Neural cell (in vitro differentiated cells): ENCODE measurements at regions not wholly inside any gene's neighbourhood (a gene's known extent, or its start where the extent isn't known, plus 50 kb on each side); places are given as distances from the start of the nearest gene placed in this dataset.

Experiments
- H2AFZ ChIP-seq: fragments of 200-600, 300-800 bp; sonication (generic), shearing (Covaris generic); 2 replicates; pipeline ENCODE4 v1.6.0; 2014; ENCODE audit warnings: low read depth, mild to moderate bottlenecking, antibody characterized with exemption, low read length, moderate library complexity
- H3F3A ChIP-seq: fragments of 200-600 bp; shearing (Covaris generic); 2 replicates; pipeline ENCODE4 v1.6.1; 2016; ENCODE audit warnings: mild to moderate bottlenecking, moderate library complexity, mixed read lengths, antibody characterized with exemption, low read length; ENCODE audit not compliant: insufficient read depth, poor library complexity, severe bottlenecking
- H3K27ac ChIP-seq: fragments of 200-600, 300-800 bp; sonication (generic), shearing (Covaris generic); 2 replicates; pipeline ENCODE4 v1.5.1; 2014; ENCODE audit warnings: mild to moderate bottlenecking, low read length, moderate library complexity
- H3K27me3 ChIP-seq: fragments of 300-800, 200-600 bp; sonication (generic), shearing (Covaris generic); 2 replicates; pipeline ENCODE4 v1.6.0; 2014; ENCODE audit warnings: mild to moderate bottlenecking, low read depth, low read length, moderate library complexity; ENCODE audit not compliant: insufficient read depth
- H3K36me3 ChIP-seq: fragments of 300-800, 200-600 bp; sonication (generic), shearing (Covaris generic); 2 replicates; pipeline ENCODE4 v1.5.1; 2014; ENCODE audit warnings: mild to moderate bottlenecking, antibody characterized with exemption, low read length, moderate library complexity; ENCODE audit not compliant: insufficient read depth
- H3K4me2 ChIP-seq: fragments of 300-800, 200-600 bp; sonication (generic), shearing (Covaris generic); 2 replicates; pipeline ENCODE4 v1.6.0; 2014; ENCODE audit warnings: mild to moderate bottlenecking, low read length
- H3K4me3 ChIP-seq: fragments of 300-800, 200-600 bp; sonication (generic), shearing (Covaris generic); 2 replicates; pipeline ENCODE4 v1.5.1; 2014; ENCODE audit warnings: mild to moderate bottlenecking, low read length, moderate library complexity
- H3K79me2 ChIP-seq: fragments of 200-600 bp; shearing (Covaris generic); replicated peaks from 2 replicates; pipeline ENCODE4 v1.6.0; 2014; ENCODE audit warnings: mild to moderate bottlenecking, low read length, moderate library complexity; ENCODE audit not compliant: insufficient read depth
- H3K9ac ChIP-seq: fragments of 300-800, 200-600 bp; sonication (generic), shearing (Covaris generic); 2 replicates; pipeline ENCODE4 v1.6.1; 2016; ENCODE audit warnings: mild to moderate bottlenecking, low read length, mixed read lengths
- H3K9me2 ChIP-seq: fragments of 200-600 bp; shearing (Covaris generic); 2 replicates; pipeline ENCODE4 v1.6.1; 2016; ENCODE audit warnings: mild to moderate bottlenecking, low read length, mixed read lengths; ENCODE audit not compliant: insufficient read depth
- H3K9me3 ChIP-seq: fragments of 200-600, 300-800 bp; sonication (generic), shearing (Covaris generic); 2 replicates; pipeline ENCODE4 v1.6.1; 2016; ENCODE audit warnings: mild to moderate bottlenecking, mixed run types, low read length, moderate library complexity, mixed read lengths
- H4K20me1 ChIP-seq: fragments of 200-600 bp; shearing (Covaris generic); 2 replicates; pipeline ENCODE4 v1.6.1; 2016; ENCODE audit warnings: mild to moderate bottlenecking, mixed run types; ENCODE audit not compliant: insufficient read depth
- CTCF ChIP-seq: fragments of 450-650 bp; IDR thresholded peaks from 2 replicates; pipeline ENCODE4 v1.5.1; 2014; ENCODE audit warnings: antibody characterized with exemption, mild to moderate bottlenecking, moderate library complexity; ENCODE audit not compliant: poor library complexity, severe bottlenecking
- EP300 ChIP-seq: fragments of 450-650 bp; conservative IDR thresholded peaks from 2 replicates; pipeline ENCODE4 v1.6.1; 2014; ENCODE audit warnings: antibody characterized with exemption, mild to moderate bottlenecking, moderate library complexity; ENCODE audit not compliant: poor library complexity, severe bottlenecking
- EZH2 ChIP-seq: fragments of 200-600, 300-800 bp; shearing (Covaris generic), sonication (generic); IDR thresholded peaks from 2 replicates; pipeline ENCODE4 v1.6.1; 2014; ENCODE audit warnings: antibody characterized with exemption, low read length, borderline replicate concordance, mild to moderate bottlenecking; ENCODE audit not compliant: insufficient read depth, poor library complexity, severe bottlenecking
- MXI1 ChIP-seq: fragments of 450-650 bp; conservative IDR thresholded peaks from 2 replicates; pipeline ENCODE4 v1.6.1; 2014; ENCODE audit warnings: antibody characterized with exemption, mild to moderate bottlenecking; ENCODE audit not compliant: poor library complexity, severe bottlenecking
- POLR2AphosphoS5 ChIP-seq: IDR thresholded peaks from 2 replicates; pipeline ENCODE4 v1.6.1; 2012
- RAD21 ChIP-seq: fragments of 450-650 bp; conservative IDR thresholded peaks from 2 replicates; pipeline ENCODE4 v1.6.1; 2014; ENCODE audit warnings: antibody characterized with exemption, mild to moderate bottlenecking, moderate library complexity
- REST ChIP-seq: IDR thresholded peaks from 2 replicates; pipeline ENCODE4 v1.6.1; 2012; ENCODE audit warnings: borderline replicate concordance
- SMC3 ChIP-seq: fragments of 450-650 bp; conservative IDR thresholded peaks from 2 replicates; pipeline ENCODE4 v1.6.1; 2014; ENCODE audit warnings: antibody characterized with exemption, mild to moderate bottlenecking, moderate library complexity; ENCODE audit not compliant: poor library complexity
- TAF1 ChIP-seq: IDR thresholded peaks from 2 replicates; pipeline ENCODE4 v1.6.1; 2012; ENCODE audit warnings: low read depth

GRCh38 chr18:37636831-37637477, 71.4 kb upstream of the CELF4 start:
- Histone ChIP-seq H3K4me2 (no peak overlapping the region), H3F3A (no peaks in the 10 kb centered on the region), H3K9me3 (no peaks in the 10 kb centered on the region), H3K79me2 (no peaks in the 10 kb centered on the region), H3K27ac (no peak overlapping the region), H3K9me2 (no peaks in the 10 kb centered on the region), H4K20me1 (no peaks in the 10 kb centered on the region), H3K27me3 (no peaks in the 10 kb centered on the region), H3K4me3 (no peak overlapping the region), H3K9ac (no peak overlapping the region), H2AFZ (no peak overlapping the region), H3K36me3 (no peaks in the 10 kb centered on the region)
- TF ChIP-seq SMC3 (no peak), EP300 (no peak), MXI1 (no peak), RAD21 (no peak), POLR2AphosphoS5 (no peak), EZH2 (no peak), REST (no peak), CTCF (no peak), TAF1 (no peak)

- Histone ChIP-seq H3K9me2 (no peaks in the 10 kb centered on the region), H3K36me3 (no peaks in the 10 kb centered on the region), H2AFZ (no peak overlapping the region), H3K9ac (no peak overlapping the region), H3K4me2 (no peak overlapping the region), H3K27me3 (no peaks in the 10 kb centered on the region), H3F3A (no peaks in the 10 kb centered on the region), H3K4me3 (no peak overlapping the region), H3K9me3 (no peaks in the 10 kb centered on the region), H4K20me1 (no peaks in the 10 kb centered on the region), H3K79me2 (no peaks in the 10 kb centered on the region), H3K27ac (no peak overlapping the region)
- TF ChIP-seq CTCF (no peak), MXI1 (no peak)
These were observed 68.9 kb upstream of the CELF4 start for GRCh38 chr18:37634516-37634915.
